HuH-7 (cell line): ENCODE measurements at regions not wholly inside any gene's neighbourhood (a gene's known extent, or its start where the extent isn't known, plus 50 kb on each side); places are given as distances from the start of the nearest gene placed in this dataset.
"Not testable (repeated sequence)": the region's sequence is repeated elsewhere in the genome, so short reads cannot be mapped to it uniquely, and the experiment has no call there.

Experiments used
- DNase-seq: peaks from one replicate; pipeline ENCODE4 v3.0.0; 2011; ENCODE audit warnings: low spot score

DNA sequence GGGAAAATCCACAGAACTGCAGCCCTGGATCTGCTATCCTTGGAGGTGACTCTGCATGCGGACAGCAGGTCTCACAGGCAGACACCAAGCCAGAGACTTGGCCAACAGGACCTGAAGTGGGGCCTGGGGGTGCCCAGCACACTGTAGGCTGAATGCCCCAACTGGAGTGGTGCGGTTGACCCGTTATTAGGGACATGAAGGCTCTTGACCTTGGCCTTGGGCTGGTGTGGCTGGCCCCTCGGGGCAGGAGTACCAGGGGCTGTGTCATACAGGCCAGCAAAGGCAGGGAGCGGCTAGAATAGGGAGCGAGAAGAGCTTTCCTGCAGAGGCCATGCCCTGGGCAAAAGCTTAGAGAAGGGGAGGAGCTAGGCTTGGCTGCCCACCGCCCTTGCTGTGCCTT is 153.2 kb upstream of the MVB12B start:
- DNase-seq: no peak

DNA sequence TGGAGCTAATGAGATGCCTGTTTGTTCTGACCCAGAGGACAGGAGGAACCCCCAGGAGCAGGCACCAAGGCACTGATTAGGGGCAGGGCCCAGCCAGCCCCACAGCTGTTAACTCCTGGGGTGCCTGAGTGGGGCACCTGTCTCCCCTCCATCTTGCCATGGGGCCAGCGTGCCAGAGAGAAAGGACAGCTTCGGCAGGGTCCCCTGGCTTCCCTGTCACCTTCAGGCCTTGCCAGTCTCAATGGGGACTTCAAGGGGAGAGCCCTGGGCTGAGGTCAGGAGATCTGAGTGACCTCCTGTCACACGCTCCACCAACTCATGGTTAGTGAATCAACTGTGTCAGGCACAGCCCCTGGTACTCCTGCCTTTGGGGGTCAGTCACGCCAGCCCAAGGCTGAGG is 152.7 kb upstream of the MVB12B start:
- no peak for DNase-seq

- no peak for DNase-seq
Observed at GRCh38 chr9:126183266-126183665, 143.4 kb upstream of the MVB12B start.

DNA sequence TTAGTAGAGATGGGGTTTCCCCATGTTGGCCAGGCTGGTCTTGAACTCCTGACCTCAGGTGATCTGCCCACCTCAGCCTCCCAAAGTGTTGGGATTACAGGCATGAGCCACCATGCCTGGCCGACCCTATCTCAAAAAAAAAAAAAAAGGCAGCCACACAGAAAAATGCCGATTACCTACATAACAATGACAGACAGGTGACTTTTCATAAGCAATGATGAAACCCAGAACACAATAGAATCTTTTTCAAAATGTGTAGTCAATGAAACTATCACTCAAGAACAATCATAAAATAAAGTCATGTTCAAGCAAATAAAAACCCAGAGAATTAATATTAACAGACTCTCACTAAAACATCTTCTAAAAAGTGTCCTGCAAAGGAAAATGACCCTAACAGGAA is 135.6 kb upstream of the MVB12B start:
- DNase-seq: not testable (repeated sequence)

GRCh38 chr9:126198854-126199253 is 127.8 kb upstream of the MVB12B start:
- DNase-seq: no peak

GRCh38 chr9:126203313-126203712 is 123.3 kb upstream of the MVB12B start:
- DNase-seq: no peak

- DNase-seq: no peak
Observed at GRCh38 chr9:126204197-126204596, 122.4 kb upstream of the MVB12B start.

DNA sequence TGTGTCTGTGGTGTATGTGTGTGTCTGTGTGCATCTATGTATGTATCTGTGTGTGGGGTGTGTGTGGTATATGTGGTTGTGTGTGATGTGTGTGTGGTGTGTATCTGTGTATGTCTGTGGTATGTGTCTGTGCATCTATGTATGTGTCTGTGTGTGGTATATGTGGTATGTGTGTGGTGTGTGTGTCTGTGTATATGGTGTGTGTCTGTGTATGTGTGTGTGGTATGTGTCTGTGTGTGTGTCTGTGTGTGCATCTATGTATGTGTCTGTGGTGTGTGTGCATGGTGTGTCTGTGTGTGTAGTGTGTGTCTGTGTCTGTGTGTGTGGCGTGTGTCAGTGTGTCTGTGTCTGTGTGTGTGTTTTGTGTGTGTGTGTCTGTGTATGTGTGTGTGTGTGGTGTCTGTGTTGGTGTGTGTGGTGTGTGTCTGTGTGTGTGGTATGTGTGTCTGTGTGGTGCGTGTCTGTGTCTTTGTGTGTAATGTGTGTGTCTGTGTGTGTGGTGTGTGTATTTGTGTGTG is 121.9 kb upstream of the MVB12B start:
- DNase-seq: no peak

GRCh38 chr9:126205265-126205664 is 121.4 kb upstream of the MVB12B start:
- no peak for DNase-seq

DNA sequence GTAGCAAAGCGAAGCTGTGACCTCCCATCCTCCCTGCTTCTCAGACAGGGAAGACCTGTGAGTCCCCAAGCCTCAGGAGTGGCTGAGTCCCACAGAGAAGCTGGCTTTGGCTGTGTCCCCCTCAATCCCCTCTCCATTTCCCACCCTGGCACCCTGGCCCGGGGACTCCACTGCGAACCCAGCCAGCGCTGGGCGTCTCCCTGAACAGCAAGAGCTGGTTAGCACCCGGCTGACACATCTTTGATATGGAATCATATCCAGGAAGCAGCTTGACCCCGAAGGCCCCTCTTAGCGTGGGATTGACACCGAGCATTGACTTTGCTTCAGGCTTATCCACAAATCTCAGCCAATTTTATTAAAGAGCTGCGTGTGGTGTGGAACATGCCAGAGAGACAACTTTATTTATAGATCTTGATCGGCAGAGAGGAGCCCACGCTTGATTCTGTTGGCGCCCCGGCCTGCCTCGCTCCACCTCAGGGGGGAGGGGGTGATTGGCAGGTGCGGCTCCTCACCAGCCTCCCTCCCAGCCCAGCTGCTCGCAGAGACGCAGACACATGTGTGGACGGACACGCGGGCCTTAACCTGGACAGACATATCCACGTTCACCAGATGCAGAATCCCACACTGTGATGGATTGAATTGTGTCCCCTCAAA is 120.7 kb upstream of the MVB12B start:
- no peak for DNase-seq

GRCh38 chr9:126207256-126207655 is 119.4 kb upstream of the MVB12B start:
- DNase-seq: no peak

- DNase-seq: no peak
Observed at GRCh38 chr9:126208216-126208758, 118.3 kb upstream of the MVB12B start.

DNA sequence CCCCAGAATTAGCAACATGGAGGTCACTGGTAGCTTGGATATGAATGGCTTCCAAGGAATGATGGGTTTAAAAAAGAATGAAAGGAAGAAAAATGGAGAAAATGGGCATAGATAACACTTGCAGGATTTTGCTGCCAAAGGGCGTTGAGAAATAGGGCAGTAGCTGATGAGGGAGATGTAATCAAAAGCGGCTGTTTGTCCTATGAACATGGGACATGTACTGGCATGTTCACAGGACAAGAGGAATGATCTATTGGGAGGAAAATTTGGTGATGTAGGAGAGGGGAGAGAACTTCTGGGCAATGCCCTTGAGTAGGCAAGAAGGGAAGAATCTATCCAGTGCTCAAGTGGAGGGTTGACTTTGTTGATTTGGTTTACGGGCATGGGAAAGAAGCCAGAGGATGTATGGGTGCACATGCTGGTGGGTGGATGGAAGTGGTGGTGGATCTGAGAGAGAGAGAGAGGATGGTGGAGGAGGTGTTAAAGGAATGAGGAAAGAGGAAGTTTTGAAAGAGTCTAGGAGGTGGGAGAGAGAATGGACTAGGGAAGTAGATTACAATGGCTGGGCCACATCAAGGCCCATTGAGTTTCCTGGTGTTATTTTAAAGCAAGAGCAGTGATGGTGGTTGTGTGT is 115.1 kb upstream of the MVB12B start:
- DNase-seq: no peak

- DNase-seq: no peak
Observed at GRCh38 chr9:126215486-126215885, 111.1 kb upstream of the MVB12B start.

DNA sequence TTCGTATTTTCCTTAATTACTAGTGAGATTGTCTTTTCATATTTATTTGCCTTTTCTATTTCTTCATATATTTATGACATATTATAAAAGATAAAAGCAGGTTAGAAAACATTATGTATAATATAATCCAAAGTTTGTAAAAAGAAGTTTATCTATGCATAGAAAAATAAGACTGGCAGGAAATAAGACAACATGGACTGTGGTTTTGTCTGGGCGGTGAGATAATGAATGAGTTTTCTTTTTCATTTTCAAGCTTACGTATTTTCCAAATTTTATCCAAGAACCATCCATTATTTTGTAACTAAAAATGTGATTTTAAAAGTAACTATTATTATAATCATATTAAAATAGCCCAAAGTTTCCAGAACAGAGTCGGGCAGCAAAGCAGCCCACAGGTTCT is 109.8 kb upstream of the MVB12B start:
- no peak for DNase-seq

- DNase-seq: no peak
Observed at GRCh38 chr9:126217250-126217653, 109.4 kb upstream of the MVB12B start.

DNA sequence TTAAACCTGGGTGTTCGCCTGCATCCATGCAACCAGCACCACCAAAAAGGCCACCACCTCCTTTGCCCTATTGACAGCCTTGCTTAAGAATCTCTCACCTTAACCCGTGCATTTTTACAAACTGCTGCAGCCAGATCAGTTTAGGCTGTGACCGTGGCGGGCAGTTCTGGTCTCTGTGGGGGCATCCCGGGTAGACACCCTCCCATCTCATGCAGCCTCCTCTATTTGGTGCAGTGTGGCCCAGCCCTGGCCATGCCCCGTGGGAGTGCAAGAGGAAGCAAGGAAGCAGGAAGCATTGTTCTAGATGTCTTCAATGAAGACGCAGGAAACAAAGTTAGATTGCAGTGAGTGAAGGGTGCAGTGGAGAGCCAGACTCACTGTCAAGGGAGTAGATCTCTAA is 108.8 kb upstream of the MVB12B start:
- DNase-seq: no peak

- DNase-seq: no peak
Observed at GRCh38 chr9:126218359-126219125, 108.1 kb upstream of the MVB12B start.

DNA sequence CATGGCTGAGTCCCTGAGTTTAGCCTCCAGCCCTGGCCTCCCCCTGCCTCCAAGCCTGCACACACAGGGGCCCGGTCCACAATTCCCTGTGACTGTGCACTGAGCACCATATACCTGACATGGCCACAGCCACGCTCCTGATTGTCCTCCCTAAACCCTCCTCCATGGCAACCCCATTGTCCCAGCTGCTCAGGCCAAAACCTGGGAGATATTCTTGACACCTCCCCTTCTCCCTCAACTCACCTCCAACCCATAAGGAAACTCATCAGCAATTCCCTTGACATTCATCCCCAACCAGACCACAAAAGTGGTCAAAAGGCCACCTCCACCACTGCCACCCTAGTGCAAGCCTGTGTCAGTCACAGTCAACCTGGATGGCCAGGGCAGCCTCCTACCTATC is 107.5 kb upstream of the MVB12B start:
- DNase-seq: no peak

DNA sequence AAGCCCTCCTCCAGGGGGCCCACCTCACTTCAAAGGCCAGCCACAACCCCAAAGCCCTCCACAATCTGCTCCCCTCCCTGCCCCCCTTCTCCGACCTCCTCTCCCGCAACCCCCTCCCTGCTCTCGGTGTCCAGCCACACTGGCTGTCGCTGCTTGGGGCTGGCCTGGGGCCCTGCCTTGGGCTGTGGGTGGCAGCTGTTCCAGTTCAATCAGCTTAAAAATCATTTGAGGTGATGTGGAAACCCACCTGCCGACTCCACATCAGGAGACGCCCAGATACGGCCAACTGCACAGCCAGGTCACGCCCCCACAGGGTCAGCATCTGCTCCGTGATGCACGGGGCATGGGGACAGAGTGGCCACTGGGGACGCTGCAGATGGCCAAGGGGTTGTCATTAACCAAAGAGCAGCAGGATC is 107.0 kb upstream of the MVB12B start:
- DNase-seq: peak; percentile 47

DNA sequence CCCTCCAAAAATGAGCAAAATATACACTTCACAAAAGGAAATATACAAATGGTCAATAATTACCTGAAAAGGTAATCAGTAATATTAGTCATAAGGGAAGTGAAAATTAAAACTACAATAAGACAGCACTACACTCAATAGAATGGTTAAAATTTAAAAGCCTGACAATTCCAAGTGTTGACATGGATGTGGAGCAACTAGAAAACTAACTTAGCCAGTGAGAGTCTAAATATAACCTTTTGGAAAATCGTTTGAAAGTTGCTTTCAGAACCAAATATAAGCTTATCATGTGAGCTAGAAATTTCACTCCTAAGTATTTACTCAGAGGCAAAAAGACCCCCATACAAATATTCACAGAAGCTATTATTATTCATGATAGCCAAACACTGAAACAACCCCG is 105.1 kb upstream of the MVB12B start:
- no peak for DNase-seq

DNA sequence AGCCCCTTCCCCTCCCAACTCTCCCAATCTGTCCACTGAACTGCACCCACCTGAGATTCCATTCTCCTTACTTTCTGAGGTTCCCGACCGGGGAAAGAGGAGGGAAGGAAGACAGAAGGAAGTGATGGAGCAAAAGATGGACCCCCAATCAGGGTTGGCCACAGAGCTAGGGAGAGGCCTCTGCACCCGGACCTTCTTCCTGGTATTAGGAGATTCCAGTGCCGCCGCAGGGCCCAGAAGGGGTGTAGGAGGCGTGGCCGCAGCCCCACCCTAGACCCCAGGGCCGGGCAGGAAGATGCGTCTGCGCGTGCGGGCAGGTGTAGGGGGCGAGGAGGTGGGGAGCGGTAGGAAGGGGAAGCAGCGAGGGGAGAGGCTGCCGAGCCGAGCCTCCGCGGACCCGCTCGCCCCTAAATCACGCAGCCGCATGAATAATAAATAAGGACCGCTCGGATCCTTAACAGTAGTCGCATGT is 104.2 kb upstream of the MVB12B start:
- DNase-seq: no peak
